ENCODE measurements at regions not wholly inside any gene's neighbourhood (a gene's known extent, or its start where the extent isn't known, plus 50 kb on each side); places are given as distances from the start of the nearest gene placed in this dataset.

GRCh38 chr5:50964746-50965653 lies 298.6 kb downstream of the PARP8 start:
- DNase-seq (ENCODE audit: low read depth) = no peak

GRCh38 chr5:50965654-50966375 lies 299.4 kb downstream of the PARP8 start:
- no peak for DNase-seq (ENCODE audit: low read depth)

- DNase-seq (ENCODE audit: low read depth) = no peak
Measured at GRCh38 chr5:50967009-50967562, 300.6 kb downstream of the PARP8 start.

GRCh38 chr5:50967563-50968355 lies 301.3 kb downstream of the PARP8 start:
- no peak for DNase-seq (ENCODE audit: low read depth)

GRCh38 chr5:50968356-50969149 lies 302.1 kb downstream of the PARP8 start:
- DNase-seq (ENCODE audit: low read depth) = no peak

- no peak for DNase-seq (ENCODE audit: low read depth)
Measured at GRCh38 chr5:50969151-50970031, 303.0 kb downstream of the PARP8 start.

- no peak for DNase-seq (ENCODE audit: low read depth)
Measured at GRCh38 chr5:50975840-50976239, 309.4 kb downstream of the PARP8 start.

GRCh38 chr5:50978924-50979323 lies 312.5 kb downstream of the PARP8 start:
- DNase-seq (ENCODE audit: low read depth) = no peak

GRCh38 chr5:50984640-50985039 lies 318.2 kb downstream of the PARP8 start:
- no peak for DNase-seq (ENCODE audit: low read depth)

GRCh38 chr5:50990296-50990924 lies 324.0 kb downstream of the PARP8 start:
- no peak for DNase-seq (ENCODE audit: low read depth)

- DNase-seq (ENCODE audit: low read depth) = no peak
Measured at GRCh38 chr5:50995285-50995942, 329.0 kb downstream of the PARP8 start.

- no peak for DNase-seq (ENCODE audit: low read depth)
Measured at GRCh38 chr5:51001227-51001923, 334.9 kb downstream of the PARP8 start.

- no peak for DNase-seq (ENCODE audit: low read depth)
Measured at GRCh38 chr5:51002368-51002767, 335.9 kb downstream of the PARP8 start.

- no peak for DNase-seq (ENCODE audit: low read depth)
Measured at GRCh38 chr5:51013036-51013435, 346.6 kb downstream of the PARP8 start.

GRCh38 chr5:51018423-51018822 lies 352.0 kb downstream of the PARP8 start:
- DNase-seq (ENCODE audit: low read depth) = no peak

- no peak for DNase-seq (ENCODE audit: low read depth)
Measured at GRCh38 chr5:51024263-51024662, 357.8 kb downstream of the PARP8 start.

GRCh38 chr5:51027271-51027670 lies 356.0 kb upstream of the ISL1 start:
- no peak for DNase-seq (ENCODE audit: low read depth)

GRCh38 chr5:51028394-51028793 lies 354.9 kb upstream of the ISL1 start:
- DNase-seq (ENCODE audit: low read depth) = no peak

- DNase-seq (ENCODE audit: low read depth) = no peak
Measured at GRCh38 chr5:51033215-51033614, 350.0 kb upstream of the ISL1 start.

Measured in stimulated activated CD8-positive, alpha-beta memory T cell treated with anti-CD3 and anti-CD28 coated beads, Interleukin-4, amount 100 ng/mL, for 24 hours (primary cell).